ENCODE measurements at regions not wholly inside any gene's neighbourhood (a gene's known extent, or its start where the extent isn't known, plus 50 kb on each side); places are given as distances from the start of the nearest gene placed in this dataset.

DNA sequence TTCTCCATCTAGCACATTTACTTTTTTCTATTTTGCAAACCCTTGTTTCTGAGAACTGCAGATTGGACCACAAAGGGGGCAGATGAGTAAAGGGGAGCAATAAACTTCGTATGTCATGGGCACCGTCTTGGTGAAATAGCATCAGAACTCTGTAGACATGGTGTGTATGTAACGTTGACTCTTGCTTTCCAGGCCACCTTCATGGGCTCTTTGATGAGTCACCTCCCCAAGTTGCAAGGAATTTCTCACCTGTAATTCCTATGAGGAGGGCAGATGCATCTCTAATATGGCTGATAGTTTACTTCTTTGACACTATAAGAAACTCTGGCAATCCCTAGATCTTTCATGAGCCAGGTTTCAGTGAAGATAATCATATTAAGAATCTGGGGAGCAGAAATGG, 163.4 kb upstream of the PLPPR1 start:
- Histone ChIP-seq H3K27ac (no peak overlapping the region), H3K27me3 (no peaks in the 10 kb centered on the region), H3K4me3 (no peak overlapping the region), H3K4me1 (no peaks in the 10 kb centered on the region), H3K36me3 (no peaks in the 10 kb centered on the region), H3K9me3 (no peaks in the 10 kb centered on the region)
- intact Hi-C loops (cut with DNase I): no loop called here
- no peak for DNase-seq (ENCODE audit: extremely low spot score in 2 of 2)
- TF ChIP-seq POLR2A (IDR thresholded peaks at IDR 0.05): no peak
- no peak for TF ChIP-seq POLR2AphosphoS5 (IDR thresholded peaks at IDR 0.05; ENCODE audit: insufficient read depth in 1 of 2, low read depth in 1 of 2)
- TF ChIP-seq, protein P1, sequence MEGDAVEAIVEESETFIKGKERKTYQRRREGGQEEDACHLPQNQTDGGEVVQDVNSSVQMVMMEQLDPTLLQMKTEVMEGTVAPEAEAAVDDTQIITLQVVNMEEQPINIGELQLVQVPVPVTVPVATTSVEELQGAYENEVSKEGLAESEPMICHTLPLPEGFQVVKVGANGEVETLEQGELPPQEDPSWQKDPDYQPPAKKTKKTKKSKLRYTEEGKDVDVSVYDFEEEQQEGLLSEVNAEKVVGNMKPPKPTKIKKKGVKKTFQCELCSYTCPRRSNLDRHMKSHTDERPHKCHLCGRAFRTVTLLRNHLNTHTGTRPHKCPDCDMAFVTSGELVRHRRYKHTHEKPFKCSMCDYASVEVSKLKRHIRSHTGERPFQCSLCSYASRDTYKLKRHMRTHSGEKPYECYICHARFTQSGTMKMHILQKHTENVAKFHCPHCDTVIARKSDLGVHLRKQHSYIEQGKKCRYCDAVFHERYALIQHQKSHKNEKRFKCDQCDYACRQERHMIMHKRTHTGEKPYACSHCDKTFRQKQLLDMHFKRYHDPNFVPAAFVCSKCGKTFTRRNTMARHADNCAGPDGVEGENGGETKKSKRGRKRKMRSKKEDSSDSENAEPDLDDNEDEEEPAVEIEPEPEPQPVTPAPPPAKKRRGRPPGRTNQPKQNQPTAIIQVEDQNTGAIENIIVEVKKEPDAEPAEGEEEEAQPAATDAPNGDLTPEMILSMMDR (IDR thresholded peaks at IDR 0.05): no peak

DNA sequence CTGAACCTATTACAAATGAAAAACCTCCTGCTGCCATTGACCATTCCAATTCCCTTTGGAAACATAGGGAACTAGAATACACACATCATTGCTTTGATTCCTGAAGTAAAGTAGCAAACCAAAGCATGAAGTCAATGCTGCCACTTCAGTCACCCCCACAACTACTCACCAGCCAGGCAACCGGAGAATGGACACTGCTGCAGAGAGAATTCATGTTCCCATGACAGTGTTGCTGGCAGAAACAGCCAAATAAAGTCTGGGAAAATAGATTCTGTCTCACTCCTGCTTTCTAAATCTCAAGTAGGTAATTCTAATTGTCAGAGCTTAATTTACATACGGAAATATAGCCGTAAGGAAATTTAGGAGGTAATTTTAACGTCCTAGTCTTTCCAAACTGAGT, 162.9 kb upstream of the PLPPR1 start:
- Histone ChIP-seq H3K27ac (no peak overlapping the region), H3K9me3 (no peaks in the 10 kb centered on the region), H3K4me1 (no peaks in the 10 kb centered on the region), H3K36me3 (no peaks in the 10 kb centered on the region), H3K27me3 (no peaks in the 10 kb centered on the region), H3K4me3 (no peak overlapping the region)
- DNase-seq (ENCODE audit: extremely low spot score in 2 of 2): no peak
- TF ChIP-seq POLR2A (IDR thresholded peaks at IDR 0.05) (no peak), POLR2AphosphoS5 (IDR thresholded peaks at IDR 0.05; ENCODE audit: insufficient read depth in 1 of 2, low read depth in 1 of 2) (no peak)
- TF ChIP-seq, protein P1 (IDR thresholded peaks at IDR 0.05): no peak
- intact Hi-C loops (cut with DNase I): no loop called here

DNA sequence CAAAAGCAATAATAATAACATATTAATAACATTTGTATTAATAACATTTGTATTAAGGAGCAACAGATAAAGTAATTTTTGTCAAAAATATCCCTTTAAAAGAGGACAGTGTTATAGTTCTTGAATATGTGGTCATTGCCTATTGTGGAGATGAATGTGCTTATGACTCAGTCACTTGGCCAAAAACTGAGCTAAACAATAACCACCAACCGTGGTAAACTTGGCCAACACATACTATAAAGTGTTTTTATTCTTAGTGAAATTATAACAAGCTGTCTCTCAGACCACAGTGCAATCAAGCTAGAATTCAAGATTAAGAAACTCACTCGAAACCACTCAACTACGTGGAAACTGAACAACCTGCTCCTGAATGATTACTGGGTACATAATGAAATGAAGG, 159.2 kb upstream of the PLPPR1 start:
- no peaks in the 10 kb centered on the region for H3K36me3 ChIP-seq
- H3K4me3 ChIP-seq: no peak overlapping the region
- DNase-seq (ENCODE audit: extremely low spot score in 2 of 2): no peak
- no peaks in the 10 kb centered on the region for H3K4me1 ChIP-seq
- no peaks in the 10 kb centered on the region for H3K9me3 ChIP-seq
- no peak for TF ChIP-seq POLR2A (IDR thresholded peaks at IDR 0.05)
- intact Hi-C loops (cut with DNase I): no loop called here
- H3K27ac ChIP-seq: no peak overlapping the region
- H3K27me3 ChIP-seq: no peaks in the 10 kb centered on the region

DNA sequence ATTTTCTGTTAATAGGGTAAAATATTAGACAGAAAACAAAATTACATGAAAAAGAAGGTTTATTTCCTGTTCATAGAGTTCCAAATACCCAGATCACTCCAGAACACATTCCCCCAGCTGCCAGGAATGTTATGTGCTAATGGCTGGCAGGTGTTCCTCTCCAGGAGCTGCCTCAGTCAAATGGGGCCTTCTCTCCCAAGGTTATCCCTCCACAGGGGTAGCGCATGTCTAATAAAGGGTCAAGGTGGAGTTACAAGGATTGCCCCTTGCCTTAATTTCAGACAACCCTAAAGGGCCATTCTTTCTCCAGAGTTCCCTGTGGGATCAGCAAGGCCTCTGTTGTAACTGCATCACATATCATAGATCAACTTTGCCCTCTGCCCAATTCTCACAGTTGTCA, 148.6 kb upstream of the PLPPR1 start:
- Histone ChIP-seq H3K27me3 (no peaks in the 10 kb centered on the region), H3K4me1 (no peaks in the 10 kb centered on the region), H3K36me3 (no peaks in the 10 kb centered on the region), H3K27ac (no peak overlapping the region), H3K4me3 (no peak overlapping the region), H3K9me3 (no peaks in the 10 kb centered on the region)
- TF ChIP-seq, protein P1 (IDR thresholded peaks at IDR 0.05): no peak
- TF ChIP-seq POLR2A (IDR thresholded peaks at IDR 0.05): no peak
- TF ChIP-seq POLR2AphosphoS5 (IDR thresholded peaks at IDR 0.05; ENCODE audit: insufficient read depth in 1 of 2, low read depth in 1 of 2): no peak
- intact Hi-C loops (cut with DNase I): no loop called here
- DNase-seq (ENCODE audit: extremely low spot score in 2 of 2): no peak

DNA sequence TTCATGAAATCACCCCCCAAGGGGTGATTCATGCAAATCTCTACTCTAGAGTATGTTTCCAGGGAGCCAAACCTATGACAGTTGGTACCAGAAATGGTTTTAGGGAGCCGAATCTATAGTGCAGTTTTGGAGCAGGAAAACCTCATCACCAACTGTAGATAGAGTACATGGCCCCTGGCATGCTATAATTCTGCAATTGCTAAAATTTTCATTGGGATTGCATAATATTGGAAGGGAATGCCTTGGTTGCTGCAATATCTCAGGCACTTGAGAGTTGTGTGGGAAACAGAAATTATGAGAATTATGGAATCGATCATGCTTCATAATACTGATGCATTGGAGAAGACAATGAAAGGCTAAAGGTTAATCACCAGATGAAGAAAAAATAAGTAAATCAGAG, 148.2 kb upstream of the PLPPR1 start:
- Histone ChIP-seq H3K27me3 (no peaks in the 10 kb centered on the region), H3K36me3 (no peaks in the 10 kb centered on the region), H3K4me1 (no peaks in the 10 kb centered on the region), H3K9me3 (no peaks in the 10 kb centered on the region), H3K4me3 (no peak overlapping the region), H3K27ac (no peak overlapping the region)
- TF ChIP-seq POLR2AphosphoS5 (IDR thresholded peaks at IDR 0.05; ENCODE audit: insufficient read depth in 1 of 2, low read depth in 1 of 2) (no peak), POLR2A (IDR thresholded peaks at IDR 0.05) (no peak)
- TF ChIP-seq, protein P1 (IDR thresholded peaks at IDR 0.05): no peak
- intact Hi-C loops (cut with DNase I): no loop called here
- no peak for DNase-seq (ENCODE audit: extremely low spot score in 2 of 2)

DNA sequence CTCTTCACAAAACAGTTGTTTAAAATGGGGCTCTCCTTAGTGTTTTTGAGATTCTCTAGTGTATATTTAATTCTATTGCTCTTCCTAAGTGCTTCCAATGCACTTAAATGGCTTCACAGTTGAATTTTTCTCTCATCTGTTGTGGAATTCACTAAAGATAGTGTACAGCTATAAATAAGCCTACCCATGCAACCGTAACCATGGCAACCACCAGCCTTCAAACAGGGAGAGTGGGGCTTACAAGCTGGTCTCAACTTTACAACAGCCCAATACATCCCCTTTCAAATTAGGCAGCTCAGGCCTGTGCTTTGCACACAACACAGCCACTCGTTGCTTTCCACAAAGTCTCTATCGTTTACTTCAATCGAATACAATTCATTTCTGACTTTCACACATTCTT, 144.0 kb upstream of the PLPPR1 start:
- no peaks in the 10 kb centered on the region for H3K9me3 ChIP-seq
- DNase-seq (ENCODE audit: extremely low spot score in 2 of 2): no peak
- no peak overlapping the region for H3K4me3 ChIP-seq
- no peaks in the 10 kb centered on the region for H3K27me3 ChIP-seq
- H3K27ac ChIP-seq: no peak overlapping the region
- no peaks in the 10 kb centered on the region for H3K4me1 ChIP-seq
- TF ChIP-seq, protein P1 (IDR thresholded peaks at IDR 0.05): no peak
- TF ChIP-seq POLR2A (IDR thresholded peaks at IDR 0.05): no peak
- no peak for TF ChIP-seq POLR2AphosphoS5 (IDR thresholded peaks at IDR 0.05; ENCODE audit: insufficient read depth in 1 of 2, low read depth in 1 of 2)
- no peaks in the 10 kb centered on the region for H3K36me3 ChIP-seq
- intact Hi-C loops (cut with DNase I): no loop called here
